ENCODE measurements at regions not wholly inside any gene's neighbourhood (a gene's known extent, or its start where the extent isn't known, plus 50 kb on each side); places are given as distances from the start of the nearest gene placed in this dataset.

- ChIA-PET POLR2A (no interaction called here), CTCF (no interaction called here)
- TF ChIP-seq BHLHE40 (IDR thresholded peaks at IDR 0.05; ENCODE audit: borderline replicate concordance) (no peak), L3MBTL2 (conservative IDR thresholded peaks at IDR 0.05) (no peak), ARNT (IDR thresholded peaks at IDR 0.05) (no peak), FOXA1 (IDR thresholded peaks at IDR 0.05) (no peak), FOXM1 (IDR thresholded peaks at IDR 0.05; ENCODE audit: borderline replicate concordance) (no peak), SUZ12 (IDR thresholded peaks at IDR 0.05) (no peak), CTBP1 (IDR thresholded peaks at IDR 0.05; ENCODE audit: borderline replicate concordance) (no peak), TARDBP (IDR thresholded peaks at IDR 0.05) (no peak), ZNF384 (IDR thresholded peaks at IDR 0.05) (no peak)
- DNase-seq (ENCODE audit: extremely low spot score): no peak
Observed at GRCh38 chr6:6780231-6780630, 191.7 kb downstream of the LY86 start.

- TF ChIP-seq SUZ12 (IDR thresholded peaks at IDR 0.05) (no peak), HDGF (IDR thresholded peaks at IDR 0.05; ENCODE audit: borderline replicate concordance) (no peak), L3MBTL2 (conservative IDR thresholded peaks at IDR 0.05) (no peak), SP1 (IDR thresholded peaks at IDR 0.05) (no peak), ELF4 (IDR thresholded peaks at IDR 0.05) (no peak), ARNT (IDR thresholded peaks at IDR 0.05) (no peak)
- TF ChIP-seq, protein P1, sequence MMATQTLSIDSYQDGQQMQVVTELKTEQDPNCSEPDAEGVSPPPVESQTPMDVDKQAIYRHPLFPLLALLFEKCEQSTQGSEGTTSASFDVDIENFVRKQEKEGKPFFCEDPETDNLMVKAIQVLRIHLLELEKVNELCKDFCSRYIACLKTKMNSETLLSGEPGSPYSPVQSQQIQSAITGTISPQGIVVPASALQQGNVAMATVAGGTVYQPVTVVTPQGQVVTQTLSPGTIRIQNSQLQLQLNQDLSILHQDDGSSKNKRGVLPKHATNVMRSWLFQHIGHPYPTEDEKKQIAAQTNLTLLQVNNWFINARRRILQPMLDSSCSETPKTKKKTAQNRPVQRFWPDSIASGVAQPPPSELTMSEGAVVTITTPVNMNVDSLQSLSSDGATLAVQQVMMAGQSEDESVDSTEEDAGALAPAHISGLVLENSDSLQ (IDR thresholded peaks at IDR 0.05): no peak
- DNase-seq (ENCODE audit: extremely low spot score): no peak
Observed at GRCh38 chr6:6781172-6781872, 192.8 kb downstream of the LY86 start.

GRCh38 chr6:6781873-6782227 lies 193.3 kb downstream of the LY86 start:
- POLR2A ChIA-PET: no interaction called here
- TF ChIP-seq ELF4 (IDR thresholded peaks at IDR 0.05) (no peak), SP1 (IDR thresholded peaks at IDR 0.05) (no peak), FOXM1 (IDR thresholded peaks at IDR 0.05; ENCODE audit: borderline replicate concordance) (no peak), FOXK2 (IDR thresholded peaks at IDR 0.05) (no peak), HDGF (IDR thresholded peaks at IDR 0.05; ENCODE audit: borderline replicate concordance) (no peak), NFRKB (IDR thresholded peaks at IDR 0.05) (no peak), SUZ12 (IDR thresholded peaks at IDR 0.05) (no peak), BHLHE40 (IDR thresholded peaks at IDR 0.05; ENCODE audit: borderline replicate concordance) (no peak), CTBP1 (IDR thresholded peaks at IDR 0.05; ENCODE audit: borderline replicate concordance) (no peak), ARNT (IDR thresholded peaks at IDR 0.05) (no peak), L3MBTL2 (conservative IDR thresholded peaks at IDR 0.05) (no peak), TARDBP (IDR thresholded peaks at IDR 0.05) (no peak), FOXA1 (IDR thresholded peaks at IDR 0.05) (no peak)
- TF ChIP-seq, protein P1 (IDR thresholded peaks at IDR 0.05): no peak
- CTCF ChIA-PET: interaction anchor here (0.7 kb wide), 1 partner anchor 23 kb away, joined by 4 read pairs; no protein-coding TSS in a partner anchor
- DNase-seq (ENCODE audit: extremely low spot score): no peak

More at GRCh38 chr6:6781172-6781872, 192.8 kb downstream of the LY86 start:
- ChIA-PET CTCF (interaction anchor here (0.5 to 0.7 kb wide), 3 partner anchors 12 to 1278 kb away, joined by 3 to 4 read pairs (median 3); no protein-coding TSS in a partner anchor), POLR2A (no interaction called here)

GRCh38 chr6:6783721-6784120 lies 195.2 kb downstream of the LY86 start:
- DNase-seq (ENCODE audit: extremely low spot score): no peak
- no peak for TF ChIP-seq ARNT (IDR thresholded peaks at IDR 0.05)
- no peak for TF ChIP-seq CTBP1 (IDR thresholded peaks at IDR 0.05; ENCODE audit: borderline replicate concordance)
- TF ChIP-seq HDGF (IDR thresholded peaks at IDR 0.05; ENCODE audit: borderline replicate concordance): no peak
- TF ChIP-seq FOXK2 (IDR thresholded peaks at IDR 0.05): no peak
- no peak for TF ChIP-seq NFRKB (IDR thresholded peaks at IDR 0.05)
- ChIA-PET CTCF (no interaction called here), POLR2A (interaction anchor here (0.8 kb wide), 1 partner anchor 97 kb away, joined by 3 read pairs; no protein-coding TSS in a partner anchor)

GRCh38 chr6:6784514-6785162 lies 196.1 kb downstream of the LY86 start:
- ChIA-PET CTCF (no interaction called here), POLR2A (interaction anchor here (0.8 kb wide), 1 partner anchor 98 kb away, joined by 3 read pairs; no protein-coding TSS in a partner anchor)
- DNase-seq (ENCODE audit: extremely low spot score): no peak
- TF ChIP-seq TARDBP (IDR thresholded peaks at IDR 0.05) (no peak), ELF4 (IDR thresholded peaks at IDR 0.05) (no peak), L3MBTL2 (conservative IDR thresholded peaks at IDR 0.05) (no peak), CTBP1 (IDR thresholded peaks at IDR 0.05; ENCODE audit: borderline replicate concordance) (no peak), FOXK2 (IDR thresholded peaks at IDR 0.05) (no peak), SP1 (IDR thresholded peaks at IDR 0.05) (no peak), FOXM1 (IDR thresholded peaks at IDR 0.05; ENCODE audit: borderline replicate concordance) (no peak), SUZ12 (IDR thresholded peaks at IDR 0.05) (no peak), LEF1 (IDR thresholded peaks at IDR 0.05; ENCODE audit: borderline replicate concordance) (no peak), ZNF384 (IDR thresholded peaks at IDR 0.05) (no peak), ARNT (IDR thresholded peaks at IDR 0.05) (no peak), NFRKB (IDR thresholded peaks at IDR 0.05) (no peak), BHLHE40 (IDR thresholded peaks at IDR 0.05; ENCODE audit: borderline replicate concordance) (no peak), FOXA1 (IDR thresholded peaks at IDR 0.05) (no peak)
- TF ChIP-seq, protein P1 (IDR thresholded peaks at IDR 0.05): no peak

DNA sequence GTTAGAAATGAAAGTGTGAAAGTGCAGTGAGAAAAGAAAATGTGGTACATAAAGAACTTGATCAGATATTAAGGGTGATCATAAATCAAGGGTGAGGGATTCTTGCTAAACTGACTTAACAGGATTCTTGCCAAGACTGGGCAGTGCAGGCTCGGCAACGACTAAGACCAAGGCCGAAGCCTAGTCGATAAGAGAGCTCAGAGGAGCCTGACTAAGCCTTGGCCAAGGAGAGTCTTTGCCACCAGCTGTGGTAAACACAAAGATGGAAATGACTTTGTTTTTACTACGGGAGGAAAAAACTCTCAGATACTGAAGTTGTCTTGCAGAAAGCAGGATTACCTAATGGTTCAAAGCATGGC lies 196.6 kb downstream of the LY86 start:
- CTCF ChIA-PET: no interaction called here
- POLR2A ChIA-PET: no interaction called here
- TF ChIP-seq NFRKB (IDR thresholded peaks at IDR 0.05) (no peak), BHLHE40 (IDR thresholded peaks at IDR 0.05; ENCODE audit: borderline replicate concordance) (no peak), FOXA1 (IDR thresholded peaks at IDR 0.05) (no peak), ARNT (IDR thresholded peaks at IDR 0.05) (no peak)

More for the DNA sequence above, 196.6 kb downstream of the LY86 start:
- DNase-seq (ENCODE audit: extremely low spot score): no peak

Data from HEK293T (cell line).